Thymus (tissue), 11 donors: ENCODE measurements at regions not wholly inside any gene's neighbourhood (a gene's known extent, or its start where the extent isn't known, plus 50 kb on each side); places are given as distances from the start of the nearest gene placed in this dataset.

ENCODE experiments used
- DNase-seq, 9 donors: peaks; one replicate each; pipeline ENCODE4 v3.0.0-alpha.2; 2013; ENCODE audit warnings: low spot score in 9 of 9, low read depth in 6 of 9, missing footprints in 1 of 9
- H3K27ac ChIP-seq, 2 donors: one replicate each; pipeline ENCODE4 v1.5.1; 2013; ENCODE audit warnings: control low read depth in 1 of 2, low read depth in 1 of 2, low read length in 1 of 2, mild to moderate bottlenecking in 1 of 2, moderate library complexity in 1 of 2
- H3K27me3 ChIP-seq, 2 donors: one replicate each; pipeline ENCODE4 v1.5.1; 2013; ENCODE audit warnings: low read length in 1 of 2; ENCODE audit not compliant: control insufficient read depth in 2 of 2, insufficient read depth in 1 of 2
- H3K36me3 ChIP-seq, 2 donors: one replicate each; pipeline ENCODE4 v1.5.1; 2013; ENCODE audit warnings: low read length in 1 of 2, mild to moderate bottlenecking in 1 of 2, moderate library complexity in 1 of 2; ENCODE audit not compliant: control insufficient read depth in 2 of 2, insufficient read depth in 2 of 2
- H3K4me1 ChIP-seq, 2 donors: one replicate each; pipeline ENCODE4 v1.5.1; 2013; ENCODE audit warnings: low read length in 2 of 2; ENCODE audit not compliant: control insufficient read depth in 2 of 2, insufficient read depth in 2 of 2
- H3K4me3 ChIP-seq, 2 donors: one replicate each; pipeline ENCODE4 v1.5.1; 2013; ENCODE audit warnings: low read length in 2 of 2, control low read depth in 1 of 2, mild to moderate bottlenecking in 1 of 2
- H3K9me3 ChIP-seq, 2 donors: one replicate each; pipeline ENCODE4 v1.5.1; 2013; ENCODE audit warnings: low read length in 1 of 2, mild to moderate bottlenecking in 1 of 2; ENCODE audit not compliant: control insufficient read depth in 2 of 2, insufficient read depth in 1 of 2
- WGBS: extraction: QIAGEN DNeasy Blood & Tissue Kit; methylation state at CpG from one replicate; pipeline ENCODE4 v1.1.7; 2013; 5-methylcytosine and 5-hydroxymethylcytosine counted together
- donor health status: healthy.

DNA sequence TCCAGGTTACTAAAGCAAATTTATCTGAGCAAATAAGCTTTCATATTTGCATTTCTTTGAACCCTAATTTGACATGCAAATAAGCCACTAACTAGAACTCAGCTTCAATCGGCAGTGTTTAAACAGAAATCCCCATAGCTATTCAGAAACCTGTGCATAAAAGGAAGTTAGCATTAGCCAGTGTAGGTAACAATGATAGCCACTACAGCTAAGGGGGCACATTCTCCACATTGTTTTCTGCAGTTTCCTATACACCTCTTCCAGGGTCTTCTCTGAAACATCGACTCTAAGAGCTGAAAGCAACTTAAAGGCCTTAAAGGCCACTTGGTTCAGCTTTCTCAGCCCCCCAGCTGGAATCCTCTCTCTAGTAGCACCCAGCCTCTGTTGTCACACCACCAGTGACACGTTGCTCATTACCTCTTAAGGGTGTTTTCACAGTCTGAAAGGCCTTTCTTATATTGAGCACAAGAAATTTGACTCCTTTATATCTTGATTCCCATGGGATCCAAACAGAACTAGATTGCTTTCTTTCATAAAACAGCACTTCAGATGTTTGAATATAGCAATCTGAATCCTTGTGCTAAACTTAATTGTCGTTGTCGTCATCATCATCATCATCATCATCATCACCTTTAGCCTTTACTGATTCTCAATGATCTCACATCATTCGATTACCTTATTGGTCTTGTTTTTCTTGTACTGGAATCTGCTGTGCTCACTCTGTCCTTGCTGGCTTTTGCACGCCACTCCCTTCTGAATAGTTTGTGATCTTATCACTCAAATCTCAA, 93.9 kb upstream of the DAB1 start:
- DNase-seq, result no peak
- no peaks in the 10 kb centered on the region for H3K36me3 ChIP-seq
- no peaks in the 10 kb centered on the region for H3K9me3 ChIP-seq
- no peaks in the 10 kb centered on the region for H3K4me1 ChIP-seq
- H3K27ac ChIP-seq, result no peak overlapping the region
- no peaks in the 10 kb centered on the region for H3K27me3 ChIP-seq
- no peak overlapping the region for H3K4me3 ChIP-seq
- WGBS, result 73% methylated on average over 7 of the region's 7 CpGs

DNA sequence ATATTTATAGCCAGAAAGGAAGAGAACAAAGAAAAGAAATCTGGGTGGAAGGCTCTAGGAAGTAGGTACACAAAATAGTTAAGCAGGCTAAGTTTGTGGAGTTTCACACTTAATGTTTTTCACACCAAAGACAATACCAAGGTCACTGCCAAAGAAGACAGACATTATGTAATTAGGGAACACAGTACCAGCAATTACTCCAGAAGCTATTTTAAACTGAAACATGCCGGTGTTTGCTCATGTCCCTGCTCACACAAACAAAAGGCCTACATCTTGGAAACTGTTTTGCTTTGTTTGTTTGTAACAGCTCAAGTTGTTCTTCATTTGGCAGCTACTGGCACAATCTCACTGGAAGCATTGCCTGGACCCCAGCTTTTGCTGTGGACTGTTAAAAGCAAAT, 88.5 kb upstream of the DAB1 start:
- Histone ChIP-seq H3K4me3 (no peak overlapping the region), H3K27ac (no peak overlapping the region), H3K9me3 (no peaks in the 10 kb centered on the region), H3K27me3 (no peaks in the 10 kb centered on the region), H3K4me1 (no peaks in the 10 kb centered on the region), H3K36me3 (no peaks in the 10 kb centered on the region)
- DNase-seq, result no peak
- WGBS, result 98% methylated on average over 1 of the region's 1 CpG

- no peaks in the 10 kb centered on the region for H3K4me1 ChIP-seq
- no peaks in the 10 kb centered on the region for H3K36me3 ChIP-seq
- no peak for DNase-seq
- 85% methylated on average over 5 of the region's 5 CpGs for WGBS
- H3K9me3 ChIP-seq, result no peaks in the 10 kb centered on the region
- H3K27ac ChIP-seq, result no peak overlapping the region
- no peak overlapping the region for H3K4me3 ChIP-seq
- no peaks in the 10 kb centered on the region for H3K27me3 ChIP-seq
Measured at GRCh38 chr1:57506941-57507340, 83.1 kb upstream of the DAB1 start.

DNA sequence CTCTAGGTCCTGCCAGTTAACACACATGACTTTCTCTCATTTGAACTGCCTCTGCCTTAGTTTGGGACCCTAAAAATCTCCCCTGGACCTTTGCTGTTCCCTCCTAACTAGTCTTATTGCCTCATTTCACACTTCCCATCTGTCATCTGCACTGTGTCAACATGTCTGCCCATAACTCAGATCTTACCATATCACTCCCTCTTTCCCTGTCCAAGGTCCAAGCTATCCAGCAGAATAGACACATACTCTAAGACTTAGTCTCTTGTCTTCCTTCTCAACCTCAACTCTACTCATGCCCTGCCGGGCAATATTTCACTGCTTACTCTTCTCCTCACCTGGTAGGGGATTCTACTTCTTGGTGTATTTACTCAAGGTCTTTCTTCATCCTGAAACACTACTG, 79.5 kb upstream of the DAB1 start:
- DNase-seq, result no peak
- H3K36me3 ChIP-seq, result no peaks in the 10 kb centered on the region
- no peak overlapping the region for H3K27ac ChIP-seq
- 100% methylated on average over 1 of the region's 1 CpG for WGBS
- H3K27me3 ChIP-seq, result no peaks in the 10 kb centered on the region
- H3K4me1 ChIP-seq, result no peaks in the 10 kb centered on the region
- H3K4me3 ChIP-seq, result no peak overlapping the region
- no peaks in the 10 kb centered on the region for H3K9me3 ChIP-seq

DNA sequence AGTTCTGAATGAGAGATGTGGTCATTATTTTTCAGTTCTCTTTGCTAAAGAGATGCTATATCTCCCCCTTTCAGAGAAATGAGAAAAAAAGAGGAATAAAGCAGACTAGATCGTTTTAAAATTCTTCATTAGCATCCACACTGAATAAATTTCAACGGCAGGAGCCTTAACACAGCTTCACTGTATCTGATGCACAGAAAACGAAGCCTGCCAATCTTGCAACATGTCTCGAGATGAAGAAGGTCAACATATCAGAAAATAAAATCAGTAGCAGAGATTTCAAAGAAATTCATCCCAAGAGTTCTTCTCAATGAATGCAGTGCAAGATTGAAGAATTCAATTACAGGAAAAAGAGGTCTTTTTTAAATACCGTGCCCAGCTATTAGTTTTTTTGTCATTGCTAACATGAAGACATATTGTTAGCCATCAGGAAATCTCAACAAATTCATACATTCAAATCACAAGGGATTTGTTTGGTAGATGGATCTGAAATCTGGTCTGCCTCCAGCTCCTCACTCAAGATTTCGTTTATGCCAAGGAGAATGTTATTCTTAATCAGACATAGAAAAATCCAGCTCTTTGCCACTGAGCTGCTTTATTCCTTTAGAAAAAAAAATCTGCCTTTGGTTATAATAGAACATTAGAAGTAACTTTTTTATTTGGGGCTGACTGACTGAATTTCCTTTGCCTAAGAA, 76.4 kb upstream of the DAB1 start:
- Histone ChIP-seq H3K4me3 (no peak overlapping the region), H3K27ac (no peak overlapping the region), H3K27me3 (no peaks in the 10 kb centered on the region), H3K4me1 (no peaks in the 10 kb centered on the region), H3K9me3 (no peaks in the 10 kb centered on the region), H3K36me3 (no peaks in the 10 kb centered on the region)
- no peak for DNase-seq
- WGBS, result 88% methylated on average over 6 of the region's 6 CpGs

- Histone ChIP-seq H3K9me3 (no peaks in the 10 kb centered on the region), H3K4me1 (no peaks in the 10 kb centered on the region), H3K27ac (no peak overlapping the region), H3K4me3 (no peak overlapping the region), H3K36me3 (no peaks in the 10 kb centered on the region), H3K27me3 (no peaks in the 10 kb centered on the region)
- no peak for DNase-seq
- WGBS, result 83% methylated on average over 6 of the region's 6 CpGs
Measured at GRCh38 chr1:57494530-57495079, 70.7 kb upstream of the DAB1 start.

- no peaks in the 10 kb centered on the region for H3K9me3 ChIP-seq
- H3K27me3 ChIP-seq, result no peaks in the 10 kb centered on the region
- no peaks in the 10 kb centered on the region for H3K36me3 ChIP-seq
- no peak overlapping the region for H3K27ac ChIP-seq
- H3K4me1 ChIP-seq, result no peaks in the 10 kb centered on the region
- no peak overlapping the region for H3K4me3 ChIP-seq
- WGBS, result 78% methylated on average over 5 of the region's 5 CpGs
- no peak for DNase-seq
Measured at GRCh38 chr1:57492586-57493226, 68.8 kb upstream of the DAB1 start.

- Histone ChIP-seq H3K4me1 (no peaks in the 10 kb centered on the region), H3K27me3 (no peaks in the 10 kb centered on the region), H3K9me3 (no peaks in the 10 kb centered on the region), H3K4me3 (no peak overlapping the region), H3K36me3 (no peaks in the 10 kb centered on the region), H3K27ac (no peak overlapping the region)
- DNase-seq, result no peak
- WGBS, result 89% methylated on average over 5 of the region's 5 CpGs
Measured at GRCh38 chr1:57489358-57490036, 65.6 kb upstream of the DAB1 start.
